GM18505 (cell line): ENCODE measurements at regions not wholly inside any gene's neighbourhood (a gene's known extent, or its start where the extent isn't known, plus 50 kb on each side); places are given as distances from the start of the nearest gene placed in this dataset.
"Not testable (repeated sequence)": the region's sequence is repeated elsewhere in the genome, so short reads cannot be mapped to it uniquely, and the experiment has no call there.

ENCODE experiments used
- ATAC-seq: cut with Tn5 transposase; IDR thresholded peaks from one replicate; pipeline ENCODE4 v1.9.1; 2021; ENCODE audit not compliant: unreplicated experiment
- POLR2A ChIP-seq: IDR thresholded peaks from 4 replicates; pipeline ENCODE4 v1.6.1; 2011; ENCODE audit warnings: borderline replicate concordance; ENCODE audit not compliant: insufficient read depth, insufficient read length; ENCODE audit errors: extremely low read depth

GRCh38 chr9:38254756-38255155, 137.7 kb upstream of the ALDH1B1 start:
- TF ChIP-seq POLR2A: no peak
- ATAC-seq: no peak

GRCh38 chr9:38254151-38254550, 138.4 kb upstream of the ALDH1B1 start:
- TF ChIP-seq POLR2A: no peak
- ATAC-seq: no peak

GRCh38 chr9:38253200-38253599, 139.3 kb upstream of the ALDH1B1 start:
- TF ChIP-seq POLR2A: no peak
- no peak for ATAC-seq

- ATAC-seq: no peak
- TF ChIP-seq POLR2A: no peak
Observed at GRCh38 chr9:38251036-38251860, 141.3 kb upstream of the ALDH1B1 start.

DNA sequence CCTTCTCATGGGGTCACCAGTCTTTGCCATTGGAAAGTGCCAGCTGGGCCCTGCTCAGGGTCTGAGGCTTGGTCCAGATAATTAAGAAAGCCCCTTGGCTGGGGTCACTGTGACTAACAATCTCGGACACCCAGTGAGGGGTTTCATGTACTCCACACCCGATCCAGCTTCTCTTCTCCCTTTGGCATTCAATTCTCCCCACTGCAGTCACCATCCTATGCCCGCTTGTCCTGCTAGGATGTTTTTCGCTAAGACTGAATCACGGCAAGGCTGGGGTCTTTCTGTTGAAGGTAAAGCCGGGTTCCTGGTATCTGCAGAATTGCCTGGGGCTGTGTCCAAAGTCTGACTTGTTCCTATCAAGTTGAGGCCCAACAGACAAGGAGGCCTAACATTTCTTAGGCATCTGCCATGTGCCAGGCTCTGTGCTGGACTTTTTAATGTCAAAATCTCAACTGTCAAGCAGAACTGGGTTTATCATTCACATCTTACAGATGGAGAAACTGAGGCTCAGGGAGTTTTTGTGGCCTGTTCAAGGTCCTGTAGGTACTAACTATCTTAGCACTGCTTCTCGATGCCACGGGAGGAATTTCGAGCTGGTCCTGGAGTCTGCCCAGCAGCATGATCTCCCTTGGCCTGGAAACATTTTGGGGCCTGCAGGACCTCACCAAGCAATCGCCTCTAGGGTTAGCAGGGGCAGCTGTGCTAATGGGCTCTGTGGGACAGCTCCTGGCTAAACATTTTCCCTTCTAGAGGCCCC, 142.0 kb upstream of the ALDH1B1 start:
- TF ChIP-seq POLR2A: no peak
- no peak for ATAC-seq

GRCh38 chr9:38249587-38250210, 142.8 kb upstream of the ALDH1B1 start:
- TF ChIP-seq POLR2A: no peak
- ATAC-seq: no peak

DNA sequence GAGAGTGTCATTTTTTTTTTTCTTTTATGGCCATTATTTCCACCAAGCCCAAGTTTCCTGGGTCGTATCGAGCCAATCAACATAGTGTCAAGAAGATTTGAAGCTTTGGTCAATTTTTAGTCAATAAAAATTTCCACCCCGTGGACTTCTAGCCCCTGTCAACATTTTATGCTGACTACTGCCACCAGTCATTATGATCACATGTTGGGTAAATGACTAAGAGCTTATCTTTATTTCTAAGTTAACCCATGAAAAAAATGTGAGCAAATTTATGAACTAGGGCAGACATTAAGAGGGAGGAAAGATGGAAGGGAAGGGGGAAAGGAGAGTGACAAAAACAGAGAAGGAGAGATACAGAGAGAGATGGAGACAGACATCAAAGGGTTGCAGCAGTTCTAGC, 143.5 kb upstream of the ALDH1B1 start:
- no peak for ATAC-seq
- no peak for TF ChIP-seq POLR2A

DNA sequence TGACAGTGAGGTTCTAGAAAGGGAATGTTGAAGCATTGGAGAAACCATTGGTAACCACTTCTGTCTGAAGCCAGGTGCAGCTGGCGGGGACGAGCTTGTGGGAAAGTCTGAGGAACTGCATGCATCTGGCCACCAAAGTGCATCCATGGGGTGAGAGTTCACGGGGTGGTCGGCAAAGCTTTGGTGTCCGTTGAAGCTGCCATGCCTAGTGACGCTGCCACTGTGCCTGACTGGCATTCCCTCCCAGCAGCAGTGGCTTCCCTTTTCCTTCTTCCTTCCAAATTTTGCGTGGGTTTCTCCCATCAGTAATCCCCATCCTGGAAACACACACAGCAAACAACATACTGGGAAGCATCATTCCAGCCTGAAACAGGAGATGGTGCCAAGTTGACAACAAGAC, 145.7 kb upstream of the ALDH1B1 start:
- no peak for ATAC-seq
- TF ChIP-seq POLR2A: no peak

DNA sequence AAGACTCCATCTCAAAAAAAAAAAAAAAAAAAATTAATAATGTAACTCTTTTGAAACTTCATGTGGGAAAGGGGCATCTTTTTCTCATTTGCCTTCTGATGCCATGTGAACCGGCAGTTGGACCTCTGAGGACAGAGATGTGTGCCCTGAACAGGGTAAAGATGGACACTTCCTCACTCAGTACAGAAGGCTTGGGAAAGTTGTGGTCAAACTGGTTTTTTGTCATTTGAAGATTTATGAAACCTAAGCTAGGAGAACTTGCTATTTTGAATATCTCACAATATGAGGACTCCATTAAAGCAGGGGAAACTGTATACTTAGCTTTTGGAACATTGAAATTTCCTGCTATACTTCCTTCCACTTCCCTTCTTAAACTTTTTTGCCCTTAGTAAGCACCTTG, 147.5 kb upstream of the ALDH1B1 start:
- no peak for TF ChIP-seq POLR2A
- ATAC-seq: no peak

- TF ChIP-seq POLR2A: no peak
- ATAC-seq: no peak
Observed at GRCh38 chr9:38243993-38244392, 148.5 kb upstream of the ALDH1B1 start.

- not testable (repeated sequence) for ATAC-seq
Observed at GRCh38 chr9:38242151-38242550, 150.4 kb upstream of the ALDH1B1 start.

- no peak for ATAC-seq
- no peak for TF ChIP-seq POLR2A
Observed at GRCh38 chr9:38240051-38240450, 152.5 kb upstream of the ALDH1B1 start.

DNA sequence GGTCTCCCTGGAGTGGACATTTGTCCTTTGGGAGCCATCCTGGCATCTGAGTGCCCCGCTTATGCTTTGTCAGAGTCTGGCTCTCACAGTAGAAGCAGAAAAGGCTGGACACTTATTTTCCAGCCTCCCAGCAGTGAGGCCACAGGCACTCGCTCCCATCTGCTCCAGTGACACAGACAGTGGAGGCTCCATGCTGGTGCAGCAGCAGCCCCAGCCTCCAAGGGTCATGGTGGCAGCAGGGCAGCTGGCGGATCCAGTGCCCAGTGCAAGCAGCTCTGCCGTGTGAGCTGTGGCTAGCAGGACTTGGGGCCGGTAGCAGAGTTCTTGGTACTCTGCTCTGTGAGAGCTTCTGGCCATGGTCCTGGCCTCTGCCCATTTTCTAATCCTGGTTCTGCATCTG, 157.3 kb upstream of the ALDH1B1 start:
- ATAC-seq: no peak

More for the DNA sequence above, 157.3 kb upstream of the ALDH1B1 start:
- TF ChIP-seq POLR2A: no peak
